NCI-H2227 (cell line): ENCODE measurements at regions not wholly inside any gene's neighbourhood (a gene's known extent, or its start where the extent isn't known, plus 50 kb on each side); places are given as distances from the start of the nearest gene placed in this dataset.
"Not testable (repeated sequence)": the region's sequence is repeated elsewhere in the genome, so short reads cannot be mapped to it uniquely, and the experiment has no call there.

Experiments used
- DNase-seq: peaks from one replicate; lab custom pipeline; 2025; ENCODE audit not compliant: unreplicated experiment; lab: John Stamatoyannopoulos, UW

DNA sequence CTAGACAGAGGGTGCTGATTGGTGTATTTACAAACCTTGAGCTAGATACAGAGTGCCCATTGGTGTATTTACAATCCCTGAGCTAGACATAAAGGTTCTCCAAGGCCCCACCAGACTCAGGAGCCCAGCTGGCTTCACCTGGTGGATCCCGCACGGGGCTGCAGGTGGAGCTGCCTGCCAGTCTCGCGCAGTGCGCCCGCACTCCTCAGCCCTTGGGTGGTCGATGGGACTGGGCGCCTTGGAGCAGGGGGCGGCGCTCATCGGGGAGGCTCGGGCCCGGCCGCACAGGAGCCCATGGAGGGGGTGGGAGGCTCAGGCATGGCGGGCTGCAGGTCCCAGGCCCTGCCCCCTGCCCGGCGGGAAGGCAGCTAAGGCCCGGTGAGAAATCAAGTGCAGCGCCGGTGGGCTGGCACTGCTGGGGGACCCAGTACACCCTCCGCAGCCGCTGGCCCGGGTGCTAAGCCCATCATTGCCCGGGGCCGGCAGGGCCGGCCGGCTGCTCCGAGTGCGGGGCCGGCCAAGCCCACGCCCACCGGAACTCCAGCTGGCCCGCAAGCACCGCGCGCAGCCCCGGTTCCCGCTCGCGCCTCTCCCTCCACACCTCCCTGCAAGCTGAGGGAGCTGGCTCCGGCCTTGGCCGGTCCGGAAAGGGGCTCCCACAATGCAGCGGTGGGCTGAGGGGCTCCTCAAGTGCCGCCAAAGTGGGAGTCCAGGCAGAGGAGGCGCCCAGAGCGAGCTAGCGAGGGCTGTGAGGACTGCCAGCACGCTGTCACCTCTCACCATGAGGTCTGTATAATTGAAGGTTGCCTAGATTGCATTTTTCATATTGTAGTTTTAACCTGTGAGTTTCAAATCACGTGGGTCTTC, 765.4 kb downstream of the TAF11L14 start:
- DNase-seq: not testable (repeated sequence)

DNA sequence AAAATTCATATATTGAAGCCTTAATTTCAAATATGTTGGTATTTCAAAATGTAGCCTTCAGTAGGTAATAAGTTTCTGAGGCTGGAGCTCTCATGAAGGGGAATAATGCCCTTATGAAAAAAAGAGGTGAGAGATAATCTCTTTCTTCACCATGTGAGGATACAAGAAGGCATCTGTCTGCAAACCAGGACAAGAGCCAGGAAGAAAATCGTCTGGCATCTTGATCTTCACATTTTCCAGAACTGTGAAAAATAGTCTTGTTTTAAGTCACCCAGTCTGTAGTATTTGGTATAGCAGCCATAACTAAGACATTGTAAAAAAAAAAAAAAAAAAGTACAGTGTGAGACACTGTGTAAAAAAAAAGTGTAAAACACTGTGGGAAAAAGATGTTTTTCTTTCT, 768.9 kb downstream of the TAF11L14 start:
- no peak for DNase-seq

DNA sequence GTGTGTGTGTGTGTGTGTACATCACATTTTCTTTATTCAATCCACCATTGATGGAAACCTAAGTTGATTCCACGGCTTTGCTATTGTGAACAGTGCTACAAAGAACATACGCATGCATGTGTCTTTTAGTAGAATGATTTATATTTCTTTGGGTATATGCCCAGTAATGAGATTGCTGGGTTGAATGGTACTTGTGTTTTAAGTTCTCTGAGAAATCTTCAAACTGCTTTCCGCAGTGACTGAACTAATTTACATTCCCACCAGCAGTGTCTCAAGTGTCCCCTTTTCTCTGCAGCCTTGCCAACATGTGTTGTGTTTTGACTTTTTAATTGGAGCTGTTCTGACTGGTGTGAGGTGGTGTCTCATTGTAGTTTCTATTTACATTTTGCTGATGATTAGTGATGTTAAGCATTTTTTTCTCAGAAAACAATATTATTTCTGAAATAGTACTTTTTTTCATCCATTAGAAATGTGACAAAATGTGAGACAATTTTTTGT, 769.7 kb downstream of the TAF11L14 start:
- DNase-seq: no peak

DNA sequence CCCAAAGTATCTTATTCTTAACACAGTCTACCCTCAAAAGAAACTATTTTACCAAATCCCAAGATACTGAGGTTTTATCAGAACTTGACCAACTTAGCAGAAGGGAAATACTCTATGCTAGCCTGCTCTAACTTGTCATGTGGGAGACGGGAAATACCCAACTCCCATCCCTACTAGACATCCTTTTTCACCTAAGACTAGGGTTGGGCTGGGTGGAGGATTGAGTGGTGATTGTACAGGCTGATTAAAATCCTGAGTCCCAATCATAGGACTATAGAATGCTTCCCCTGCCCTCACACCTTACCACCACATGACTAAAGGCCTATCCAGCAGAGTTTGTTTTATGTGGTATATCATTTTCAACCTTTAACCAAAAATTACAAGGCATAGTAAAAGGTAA, 786.5 kb downstream of the TAF11L14 start:
- no peak for DNase-seq

DNA sequence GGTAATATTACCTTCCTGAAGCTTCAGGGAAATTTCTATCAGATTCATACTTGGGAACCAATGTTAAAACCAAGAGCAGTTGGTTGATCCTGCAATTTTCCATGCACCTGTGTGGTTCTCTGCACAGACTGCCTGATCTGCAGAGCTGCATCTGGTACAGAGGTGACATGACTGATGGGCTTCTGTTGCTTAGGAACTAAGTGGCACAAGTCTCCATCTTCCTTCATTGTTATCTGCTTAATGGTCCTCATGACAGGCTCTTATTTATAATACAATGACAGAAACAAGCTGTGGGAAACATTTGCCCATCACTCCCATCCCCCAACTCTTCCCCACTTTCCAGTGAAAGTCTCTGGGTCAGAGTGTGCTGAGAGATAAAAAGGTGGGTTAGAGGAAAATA, 799.1 kb downstream of the TAF11L14 start:
- DNase-seq: no peak

DNA sequence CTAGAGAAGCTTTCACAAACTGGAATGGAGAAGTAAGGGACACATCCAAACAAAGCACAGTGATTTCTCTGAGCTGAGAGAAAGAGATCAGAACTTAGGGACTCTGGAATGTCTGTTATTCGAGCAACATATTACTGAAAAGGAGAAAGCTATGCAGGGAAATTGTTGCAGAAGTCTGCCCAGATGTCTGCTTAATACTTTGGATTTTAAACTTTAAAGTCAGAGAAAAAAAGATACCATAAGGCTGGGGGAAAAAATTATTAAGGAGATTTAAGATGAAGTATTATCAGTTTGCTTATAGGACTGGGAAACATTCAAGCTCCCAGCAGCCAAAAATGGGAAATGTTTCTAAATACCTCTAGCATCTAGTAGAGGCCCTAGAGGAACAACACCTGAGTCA, 803.9 kb downstream of the TAF11L14 start:
- DNase-seq: no peak

DNA sequence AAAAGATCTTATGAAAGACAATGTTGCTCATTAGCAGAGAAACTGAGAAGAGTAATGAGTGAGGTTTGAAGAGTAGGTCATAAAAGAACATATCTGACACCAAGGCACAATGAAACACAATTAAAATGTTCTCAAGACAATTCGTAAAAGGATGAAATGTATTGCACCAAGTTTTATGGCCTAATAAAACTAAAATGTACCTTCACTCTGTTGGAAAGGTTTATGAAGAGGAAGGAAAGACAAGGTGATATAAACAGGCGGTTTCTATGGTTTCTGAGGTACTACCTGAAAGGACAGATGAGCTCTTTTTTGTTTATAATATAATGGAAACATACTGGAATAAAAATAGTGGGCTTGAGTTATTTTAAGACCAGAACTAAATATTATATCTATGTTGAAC, 821.3 kb downstream of the TAF11L14 start:
- DNase-seq: no peak

DNA sequence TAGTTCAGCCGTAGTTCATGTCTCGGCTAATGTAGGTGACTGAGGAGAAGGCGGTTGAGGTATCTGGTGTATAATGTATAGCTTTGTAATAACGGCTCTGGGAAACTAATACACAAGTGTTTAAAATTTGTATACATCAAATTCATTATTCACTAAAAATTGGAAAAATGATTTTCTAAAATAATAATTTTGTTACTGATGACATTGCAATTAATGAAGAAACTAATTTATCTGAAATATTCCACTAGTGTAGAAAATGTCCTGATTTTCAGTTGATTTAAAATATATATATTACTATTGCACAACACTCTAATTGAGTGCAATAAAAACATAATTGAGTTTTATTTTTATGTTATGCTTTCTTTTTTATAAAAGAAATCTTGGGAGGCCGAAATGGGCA, 823.0 kb downstream of the TAF11L14 start:
- no peak for DNase-seq

DNA sequence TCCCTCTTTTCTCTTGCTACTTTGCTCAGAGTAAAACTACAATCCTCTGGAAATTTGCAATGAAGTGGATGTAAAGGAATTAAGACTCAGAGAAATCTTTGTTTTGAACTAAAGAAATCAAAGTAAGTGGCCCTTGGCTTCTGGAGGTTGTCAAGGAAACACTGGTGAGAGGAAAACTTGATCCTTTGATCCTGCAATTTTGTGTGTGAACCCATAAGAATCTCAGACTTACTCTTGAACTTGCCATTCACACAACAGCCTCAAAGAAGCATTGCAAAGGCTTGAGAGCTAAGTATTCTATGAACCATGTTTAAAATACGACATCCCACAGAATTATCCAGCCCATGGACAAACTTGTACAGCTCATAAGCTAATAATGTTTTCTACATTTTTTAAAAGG, 827.5 kb downstream of the TAF11L14 start:
- no peak for DNase-seq

DNA sequence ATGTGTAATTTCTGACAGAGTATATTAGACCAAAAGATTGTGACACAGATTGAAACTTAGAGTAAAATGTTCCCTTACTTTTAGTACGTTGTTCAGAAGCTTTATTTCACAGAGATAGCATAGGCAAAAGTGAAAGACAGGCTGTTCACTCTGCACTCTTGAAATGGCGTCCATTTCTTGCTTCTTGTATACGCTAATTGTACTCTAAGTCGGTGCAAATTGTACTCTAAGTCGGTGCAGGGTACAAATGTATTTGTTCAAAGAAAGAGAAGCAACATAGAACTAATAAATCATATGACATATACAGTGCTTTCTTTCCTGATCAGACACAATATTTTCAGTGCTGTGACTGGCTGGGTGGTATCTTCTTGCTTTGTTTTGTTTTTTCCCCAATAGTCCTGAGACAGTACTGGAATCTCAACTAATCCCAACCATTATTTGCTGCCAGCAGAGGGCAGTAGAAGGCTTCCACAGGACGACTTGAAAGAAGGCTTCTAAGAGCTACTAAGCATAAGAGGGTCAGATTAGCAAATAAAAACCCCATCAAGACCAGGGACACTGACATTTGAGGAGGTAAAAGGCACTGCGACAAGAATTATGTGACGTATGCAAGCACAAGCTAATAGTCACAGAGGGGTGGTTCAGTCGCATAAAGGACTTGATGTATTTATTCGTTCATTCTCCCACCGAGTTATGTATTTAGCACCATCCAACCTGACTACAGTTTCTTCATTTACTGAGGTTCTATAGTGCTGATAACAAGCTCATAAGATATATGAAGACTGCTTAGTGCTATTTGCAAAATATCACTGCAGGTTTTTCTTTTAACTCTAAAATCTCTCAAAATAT, 831.8 kb downstream of the TAF11L14 start:
- peak; percentile 16 for DNase-seq

DNA sequence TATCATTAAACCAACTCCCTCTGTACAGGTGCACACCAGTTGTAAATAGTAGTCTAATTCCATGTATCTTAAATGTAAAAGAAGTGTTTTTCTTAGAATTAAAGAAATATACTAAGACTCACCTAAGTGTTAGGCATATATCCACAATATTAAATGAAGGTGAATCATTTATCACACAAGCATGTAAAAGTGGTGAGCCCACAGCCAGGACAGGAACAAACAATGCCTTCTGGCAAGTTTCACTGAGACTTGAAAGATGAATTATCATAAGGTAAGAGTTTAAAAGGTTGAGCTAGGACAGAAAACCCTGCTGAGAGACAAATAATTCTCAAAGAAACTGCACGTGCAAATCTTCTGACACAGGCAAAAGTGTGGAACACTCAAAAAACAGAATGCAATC, 832.5 kb downstream of the TAF11L14 start:
- no peak for DNase-seq

DNA sequence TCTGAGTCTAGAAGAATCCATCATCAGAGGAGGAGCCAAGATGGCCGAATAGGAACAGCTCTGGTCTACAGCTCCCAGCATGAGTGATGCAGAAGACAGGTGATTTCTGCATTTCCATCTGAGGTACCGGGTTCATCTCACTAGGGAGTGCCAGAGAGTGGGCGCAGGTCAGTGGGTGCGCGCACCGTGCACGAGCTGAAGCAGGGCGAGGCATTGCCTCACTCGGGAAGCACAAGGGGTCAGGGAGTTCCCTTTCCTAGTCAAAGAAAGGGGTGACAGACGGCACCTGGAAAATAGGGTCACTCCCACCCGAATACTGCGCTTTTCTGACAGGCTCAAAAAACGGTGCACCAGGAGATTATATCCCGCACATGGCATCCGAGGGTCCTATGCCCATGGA, 837.5 kb downstream of the TAF11L14 start:
- DNase-seq: not testable (repeated sequence)

DNA sequence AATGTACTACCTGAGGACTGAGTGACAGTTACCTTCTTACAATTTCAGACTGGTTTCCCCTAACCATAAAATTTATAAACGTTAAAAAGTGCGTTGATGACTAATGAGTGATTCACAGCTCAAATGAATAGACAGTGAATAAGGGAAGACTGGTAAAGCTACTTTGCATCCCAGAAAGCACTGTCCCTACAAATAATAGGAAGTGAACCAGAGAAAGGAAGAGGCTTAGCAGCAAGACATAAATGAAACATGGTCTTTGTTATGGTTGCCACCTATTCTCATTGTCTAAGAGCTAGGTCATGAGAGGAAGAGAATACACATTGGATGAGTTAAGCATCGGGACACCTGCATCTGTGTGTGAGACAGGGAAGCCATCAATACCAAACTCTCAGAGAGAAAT, 849.2 kb downstream of the TAF11L14 start:
- no peak for DNase-seq

DNA sequence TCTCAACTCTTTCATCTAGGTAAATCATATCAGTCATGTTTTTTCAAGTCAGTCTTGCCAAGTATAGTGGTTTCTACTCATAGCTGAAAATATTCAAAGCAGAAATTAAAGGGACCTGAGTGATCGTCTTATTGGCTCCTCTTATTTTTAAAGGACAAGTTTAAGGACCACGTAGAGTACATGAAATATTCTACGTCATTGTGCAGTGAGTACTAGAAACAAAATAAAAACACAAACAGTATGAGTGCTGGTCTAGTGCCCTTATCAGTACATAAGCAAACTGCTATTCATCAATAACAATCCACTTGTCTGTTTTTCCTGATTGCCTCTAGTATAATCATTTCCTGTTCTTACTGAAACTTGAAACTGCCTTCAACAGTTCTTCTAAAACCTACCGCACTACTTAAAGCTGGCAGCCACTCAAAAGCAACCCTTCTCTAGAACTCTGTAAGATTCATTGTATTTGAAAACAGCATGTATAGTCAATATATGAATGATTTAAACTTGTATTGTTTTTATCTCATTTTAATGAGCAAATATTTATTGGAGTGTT, 853.7 kb downstream of the TAF11L14 start:
- DNase-seq: no peak

DNA sequence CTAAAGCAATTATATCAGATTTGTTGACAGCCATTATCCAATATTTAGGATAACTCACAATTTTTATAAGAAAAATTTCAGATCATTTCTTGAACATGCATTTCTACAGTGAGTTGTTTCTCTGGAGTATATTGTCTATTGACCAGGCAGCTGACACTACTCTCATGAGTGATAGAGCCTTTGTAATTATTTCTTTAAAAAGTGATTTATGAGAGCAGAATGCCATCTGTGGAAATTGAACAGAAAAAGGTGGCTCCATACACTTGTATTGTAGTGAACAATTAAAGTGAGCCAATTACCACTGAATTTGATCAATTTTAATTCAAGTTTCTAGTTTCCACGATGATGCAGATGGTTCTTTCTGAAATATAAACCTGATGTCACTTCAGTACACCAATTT, 855.4 kb downstream of the TAF11L14 start:
- DNase-seq: no peak

DNA sequence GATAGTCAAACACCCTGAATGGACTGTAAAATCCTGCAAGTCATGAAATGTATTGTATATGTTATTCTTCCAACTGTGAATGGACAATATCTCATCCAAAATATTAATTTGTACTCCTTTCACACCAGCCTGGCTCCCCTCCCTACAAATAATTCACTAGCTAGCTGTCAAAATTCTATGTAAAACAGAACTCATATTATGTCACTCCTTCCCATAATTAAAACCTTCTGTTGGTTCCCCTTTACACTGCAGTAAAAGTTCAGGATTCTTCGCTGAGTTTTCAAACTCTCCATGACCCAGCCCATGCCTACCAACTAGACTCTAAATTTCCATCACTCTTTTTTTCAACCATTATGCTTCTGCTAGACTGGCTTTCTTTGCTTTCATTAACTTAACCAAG, 857.1 kb downstream of the TAF11L14 start:
- DNase-seq: no peak

DNA sequence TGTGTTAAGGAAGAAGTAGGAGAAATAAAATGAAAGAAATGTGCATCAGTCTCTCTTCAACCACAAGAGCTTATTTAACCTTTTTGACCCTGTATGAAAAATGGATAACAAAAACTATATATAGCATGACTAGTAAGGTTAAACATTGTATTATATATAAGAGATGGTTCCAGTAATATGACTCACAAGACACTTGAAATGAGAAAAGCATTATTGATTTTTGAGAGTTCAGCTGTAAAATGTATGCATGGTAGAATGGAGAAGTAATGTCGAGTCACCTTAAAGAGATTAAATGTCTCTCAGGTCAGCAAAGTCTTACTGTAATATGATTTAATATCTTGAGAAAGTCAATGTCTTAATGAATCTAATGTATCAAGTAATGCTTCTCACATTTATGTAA, 860.9 kb downstream of the TAF11L14 start:
- DNase-seq: no peak

DNA sequence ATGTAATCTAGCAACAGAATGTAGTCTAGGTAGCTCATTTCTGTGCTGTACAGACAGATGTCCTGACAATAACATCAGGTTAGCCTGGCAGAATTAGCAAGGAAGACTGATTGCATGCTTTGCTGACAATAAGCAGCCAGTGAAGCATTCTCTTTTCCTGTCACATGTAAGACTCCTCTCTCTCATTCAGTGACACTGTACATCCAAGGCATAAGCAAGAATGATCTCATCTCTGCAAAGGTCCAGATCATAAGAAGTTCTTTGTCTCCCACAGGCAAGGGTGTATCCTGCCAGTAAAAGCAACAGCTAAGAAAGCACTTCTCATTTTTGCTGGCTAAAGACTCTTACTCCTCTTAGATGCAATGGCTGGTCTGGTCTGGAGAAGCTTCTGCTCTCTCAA, 861.8 kb downstream of the TAF11L14 start:
- DNase-seq: no peak

DNA sequence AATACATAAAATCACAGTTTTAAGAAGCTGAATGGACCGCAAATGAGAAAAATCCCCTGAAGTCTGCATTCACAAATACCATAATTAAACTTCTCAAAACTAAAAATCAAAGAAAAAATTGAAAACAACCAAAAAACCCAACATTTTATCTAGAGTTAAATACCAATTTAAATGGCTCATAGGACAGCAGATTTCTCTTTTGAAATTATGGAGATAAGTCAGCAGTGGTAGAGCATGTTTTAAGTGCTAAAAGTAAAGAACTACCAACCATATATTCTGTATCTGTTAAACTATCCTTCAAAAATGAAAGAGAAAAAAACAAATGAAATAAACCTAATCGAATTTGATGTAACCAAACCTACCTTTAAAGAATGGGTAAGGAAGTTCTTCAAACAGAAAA, 862.8 kb downstream of the TAF11L14 start:
- DNase-seq: no peak

DNA sequence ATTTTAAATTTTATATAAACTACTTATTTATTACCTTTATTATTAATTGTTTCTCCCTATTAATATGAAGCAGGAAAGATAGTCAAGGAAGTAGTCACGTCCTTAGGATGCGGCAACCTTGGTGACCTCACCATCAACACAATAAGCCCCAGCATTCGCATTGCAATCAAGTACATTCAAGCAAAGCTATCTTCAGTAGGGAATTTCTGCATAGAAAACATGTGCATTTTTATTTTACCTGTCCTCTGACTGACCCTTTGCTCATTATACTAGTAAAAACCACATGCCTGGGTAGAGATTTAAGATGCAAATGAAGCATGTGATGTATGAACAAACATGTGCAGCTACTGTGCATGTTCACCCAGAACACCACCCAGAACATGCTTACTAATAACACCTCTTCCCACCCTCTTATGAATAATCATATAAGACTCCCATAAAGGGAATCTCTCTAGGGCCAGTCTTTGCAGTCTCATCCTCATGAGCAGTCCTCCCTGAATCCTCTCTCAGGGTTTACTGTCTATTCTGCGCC, 869.6 kb downstream of the TAF11L14 start:
- no peak for DNase-seq

DNA sequence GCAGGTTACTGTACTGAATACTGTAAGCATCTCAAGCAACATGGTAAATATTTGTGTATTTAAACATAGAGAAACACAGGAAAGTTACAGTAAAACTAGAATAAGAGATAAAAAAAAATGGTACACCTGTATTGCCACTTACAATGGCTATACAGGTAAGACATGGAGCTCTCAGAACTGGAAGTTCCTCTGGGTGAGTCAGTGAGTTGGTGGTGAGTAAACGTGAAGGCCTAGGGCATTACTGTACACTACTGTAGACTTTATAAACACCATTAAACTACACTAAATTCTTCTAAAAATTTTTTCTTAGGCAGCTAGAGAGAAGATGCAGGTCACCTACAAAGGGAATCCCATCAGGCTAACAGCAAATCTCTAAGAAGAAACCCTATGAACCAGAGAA, 872.9 kb downstream of the TAF11L14 start:
- no peak for DNase-seq
